ENCODE measurements at regions not wholly inside any gene's neighbourhood (a gene's known extent, or its start where the extent isn't known, plus 50 kb on each side); places are given as distances from the start of the nearest gene placed in this dataset.
"Not testable (repeated sequence)": the region's sequence is repeated elsewhere in the genome, so short reads cannot be mapped to it uniquely, and the experiment has no call there.

GRCh38 chr2:144758196-144758595, 238.3 kb upstream of the ZEB2 start:
- DNase-seq (ENCODE audit: low read depth); H3K4me3 ChIP-seq (ENCODE audit: low read depth, low read length): not testable (repeated sequence)

GRCh38 chr2:144753416-144753815, 233.5 kb upstream of the ZEB2 start:
- no peak for DNase-seq (ENCODE audit: low read depth)
- H3K4me3 ChIP-seq (ENCODE audit: low read depth, low read length): no peak overlapping the region

GRCh38 chr2:144751142-144751905, 231.4 kb upstream of the ZEB2 start:
- no peak for DNase-seq (ENCODE audit: low read depth)
- H3K4me3 ChIP-seq (ENCODE audit: low read depth, low read length): no peak overlapping the region

DNA sequence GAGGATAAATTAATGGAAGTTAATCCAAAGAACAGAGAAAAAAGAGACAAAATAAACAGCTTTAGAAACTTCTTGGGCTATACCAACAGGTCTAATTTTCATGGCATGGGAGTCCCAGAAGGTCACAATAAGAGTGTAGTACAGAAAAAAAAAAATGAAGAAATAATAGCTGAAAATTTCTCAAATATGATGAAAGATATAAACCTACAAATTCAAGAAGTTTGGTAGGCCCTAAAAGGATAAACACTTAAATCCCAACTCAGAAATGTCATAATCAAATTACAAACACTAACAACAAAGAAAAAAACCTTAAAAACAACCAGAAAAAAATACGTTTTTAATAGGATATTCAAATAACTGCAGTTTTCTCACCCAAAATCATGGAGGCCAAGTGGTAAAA, 229.3 kb upstream of the ZEB2 start:
- no peak overlapping the region for H3K4me3 ChIP-seq (ENCODE audit: low read depth, low read length)
- no peak for DNase-seq (ENCODE audit: low read depth)

DNA sequence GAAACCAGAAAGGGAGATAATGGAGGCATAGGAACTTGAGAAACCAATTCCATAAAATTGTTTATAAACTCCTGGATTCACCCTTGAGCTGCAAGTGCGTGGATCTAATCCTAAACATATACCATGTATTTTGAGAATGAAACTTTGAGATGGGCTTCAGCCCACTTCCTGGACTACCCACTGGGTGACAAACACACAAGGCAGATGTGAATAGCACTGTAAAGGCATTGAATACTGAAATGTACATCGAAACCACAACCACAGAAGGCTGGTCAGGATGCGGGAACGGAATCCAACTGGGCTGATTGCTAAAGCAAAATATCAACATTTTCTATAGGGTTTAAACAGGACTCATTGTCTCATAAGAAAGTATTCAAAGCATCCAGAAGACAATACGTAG, 228.5 kb upstream of the ZEB2 start:
- H3K4me3 ChIP-seq (ENCODE audit: low read depth, low read length): no peak overlapping the region
- DNase-seq (ENCODE audit: low read depth): no peak

DNA sequence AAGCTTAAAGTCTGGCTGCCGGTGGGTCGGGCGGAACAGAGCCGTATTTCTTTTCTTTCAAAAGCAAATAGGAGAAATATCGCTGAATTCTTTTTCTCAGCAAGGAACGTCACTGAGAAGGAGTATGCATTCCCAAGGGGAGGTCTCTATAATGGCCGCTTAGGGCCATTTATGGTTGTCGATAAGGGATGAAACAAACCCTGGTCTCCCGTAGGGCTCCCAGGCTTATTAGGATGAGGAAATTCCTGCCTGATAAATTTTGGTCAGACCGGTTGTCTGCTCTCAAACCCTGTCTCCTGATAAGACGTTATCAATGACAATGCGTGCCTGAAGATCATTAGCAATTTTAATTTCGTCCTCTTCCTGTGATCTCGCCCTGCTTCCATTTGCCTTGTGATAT, 227.7 kb upstream of the ZEB2 start:
- no peak for DNase-seq (ENCODE audit: low read depth)
- H3K4me3 ChIP-seq (ENCODE audit: low read depth, low read length): no peak overlapping the region

- DNase-seq (ENCODE audit: low read depth): no peak
- no peak overlapping the region for H3K4me3 ChIP-seq (ENCODE audit: low read depth, low read length)
These were observed 225.5 kb upstream of the ZEB2 start for GRCh38 chr2:144745424-144745823.

DNA sequence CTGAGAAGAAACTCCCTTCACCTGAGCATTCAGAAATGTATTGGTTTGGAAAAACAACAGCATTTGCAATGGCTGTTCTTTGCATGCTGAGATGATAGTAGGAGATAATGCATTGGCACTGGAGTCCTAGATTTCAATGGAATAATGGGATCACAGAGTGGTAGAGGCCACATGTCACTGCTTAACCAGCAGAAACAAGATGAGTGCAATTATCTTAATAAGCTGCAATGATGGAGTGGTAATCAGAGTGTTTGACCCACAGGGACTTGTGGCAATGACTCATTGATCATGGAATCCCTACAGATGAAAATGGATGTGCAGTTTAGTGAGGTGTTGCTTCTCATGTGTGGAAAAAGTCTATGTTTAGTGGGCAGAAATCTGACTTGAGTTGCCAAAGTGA, 218.8 kb upstream of the ZEB2 start:
- DNase-seq (ENCODE audit: low read depth): no peak

GRCh38 chr2:144730711-144731110, 210.8 kb upstream of the ZEB2 start:
- no peak for DNase-seq (ENCODE audit: low read depth)
- H3K4me3 ChIP-seq (ENCODE audit: low read depth, low read length): no peak overlapping the region

More for the DNA sequence above, 218.8 kb upstream of the ZEB2 start:
- no peak overlapping the region for H3K4me3 ChIP-seq (ENCODE audit: low read depth, low read length)

GRCh38 chr2:144724460-144724859, 204.5 kb upstream of the ZEB2 start:
- H3K4me3 ChIP-seq (ENCODE audit: low read depth, low read length); DNase-seq (ENCODE audit: low read depth): not testable (repeated sequence)

DNA sequence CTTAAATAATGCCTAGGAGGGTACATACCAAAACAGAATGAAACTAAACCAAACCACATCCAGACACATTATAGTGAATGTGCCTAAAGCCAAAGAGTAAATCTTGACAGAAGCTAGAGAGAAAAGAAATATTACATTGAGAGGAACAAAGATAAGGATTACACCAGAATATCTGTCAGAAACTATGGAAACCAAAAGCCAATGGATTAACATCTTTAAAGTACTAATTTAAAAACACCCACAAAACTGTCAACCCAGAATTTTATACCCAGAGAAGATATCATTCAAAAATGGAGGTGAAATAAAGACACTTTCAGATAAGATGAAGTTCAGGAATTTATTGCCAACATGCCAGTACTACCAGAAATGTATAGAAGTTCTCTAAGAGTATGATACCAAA, 198.5 kb upstream of the ZEB2 start:
- no peak for DNase-seq (ENCODE audit: low read depth)

GRCh38 chr2:144715992-144716391, 196.1 kb upstream of the ZEB2 start:
- no peak for DNase-seq (ENCODE audit: low read depth)
- no peak overlapping the region for H3K4me3 ChIP-seq (ENCODE audit: low read depth, low read length)

More for the DNA sequence above, 198.5 kb upstream of the ZEB2 start:
- H3K4me3 ChIP-seq (ENCODE audit: low read depth, low read length): no peak overlapping the region

DNA sequence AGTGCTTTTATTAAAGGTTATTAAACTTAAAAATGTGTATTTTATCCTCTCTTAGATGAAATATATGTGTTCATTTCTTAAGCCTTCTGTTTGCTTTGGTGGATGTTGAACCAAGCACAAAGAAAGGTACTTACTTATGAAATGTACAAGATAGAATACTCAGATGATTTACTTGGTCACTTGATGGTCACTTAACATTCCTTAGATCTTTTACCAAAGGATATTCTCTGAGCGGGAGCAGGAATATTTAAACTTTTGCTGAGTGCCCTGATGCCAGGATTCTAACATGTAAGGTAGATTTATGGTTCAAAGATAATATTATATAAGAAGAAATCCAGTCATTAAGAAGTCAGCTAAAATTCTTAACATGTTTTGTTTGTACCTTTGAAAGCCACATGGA, 193.5 kb upstream of the ZEB2 start:
- no peak overlapping the region for H3K4me3 ChIP-seq (ENCODE audit: low read depth, low read length)
- DNase-seq (ENCODE audit: low read depth): no peak

- H3K4me3 ChIP-seq (ENCODE audit: low read depth, low read length): no peak overlapping the region
- no peak for DNase-seq (ENCODE audit: low read depth)
These were observed 192.6 kb upstream of the ZEB2 start for GRCh38 chr2:144712550-144712940.

- DNase-seq (ENCODE audit: low read depth): no peak
These were observed 192.0 kb upstream of the ZEB2 start for GRCh38 chr2:144711630-144712549.

DNA sequence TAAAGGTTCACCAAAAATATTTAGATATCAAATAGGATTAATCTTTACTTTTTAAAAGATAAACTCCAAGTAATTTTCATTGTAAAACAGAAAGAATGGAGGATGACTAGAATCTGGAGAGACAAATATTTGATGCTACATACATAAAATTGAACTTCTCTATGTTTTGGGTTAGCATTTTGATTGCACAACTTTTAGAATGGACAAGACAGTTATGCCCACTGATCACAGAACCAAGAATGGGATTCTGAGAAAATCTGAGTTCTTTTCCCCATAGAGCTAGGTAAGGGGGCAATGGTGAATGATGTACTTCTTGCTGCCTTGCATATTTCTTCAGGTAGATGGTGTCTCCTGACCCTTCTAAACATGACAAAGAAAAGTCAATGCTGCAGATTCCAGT, 191.2 kb upstream of the ZEB2 start:
- no peak for DNase-seq (ENCODE audit: low read depth)
- H3K4me3 ChIP-seq (ENCODE audit: low read depth, low read length): no peak overlapping the region

More at GRCh38 chr2:144711630-144712549, 192.0 kb upstream of the ZEB2 start:
- H3K4me3 ChIP-seq (ENCODE audit: low read depth, low read length): no peak overlapping the region

- no peak overlapping the region for H3K4me3 ChIP-seq (ENCODE audit: low read depth, low read length)
- DNase-seq (ENCODE audit: low read depth): no peak
These were observed 188.7 kb upstream of the ZEB2 start for GRCh38 chr2:144708626-144709025.

- DNase-seq (ENCODE audit: low read depth): no peak
- H3K4me3 ChIP-seq (ENCODE audit: low read depth, low read length): no peak overlapping the region
These were observed 187.9 kb upstream of the ZEB2 start for GRCh38 chr2:144707736-144708326.

GRCh38 chr2:144706647-144707046, 186.7 kb upstream of the ZEB2 start:
- no peak overlapping the region for H3K4me3 ChIP-seq (ENCODE audit: low read depth, low read length)
- no peak for DNase-seq (ENCODE audit: low read depth)

All from skeletal muscle cell (primary cell).